PFSK-1 (cell line): ENCODE measurements at regions not wholly inside any gene's neighbourhood (a gene's known extent, or its start where the extent isn't known, plus 50 kb on each side); places are given as distances from the start of the nearest gene placed in this dataset.

Experiments used
- POLR2AphosphoS5 ChIP-seq: IDR thresholded peaks from 2 replicates; pipeline ENCODE4 v1.6.1; 2012; ENCODE audit warnings: low read depth, mild to moderate bottlenecking, control low read depth, low read length, moderate library complexity
- SIN3A ChIP-seq: IDR thresholded peaks from 2 replicates; pipeline ENCODE4 v1.6.1; 2012; ENCODE audit warnings: mild to moderate bottlenecking, low read length, moderate library complexity, borderline replicate concordance; ENCODE audit not compliant: insufficient read depth
- TAF1 ChIP-seq: IDR thresholded peaks from 2 replicates; pipeline ENCODE4 v1.6.1; 2012; ENCODE audit warnings: low read length, control low read depth, borderline replicate concordance; ENCODE audit not compliant: insufficient read depth
- TF ChIP-seq, protein P1 (sequence below), 2 experiments: IDR thresholded peaks; 2 replicates each; pipeline versions ENCODE4 v1.6.1 to v1.8.0; 2011 to 2012; ENCODE audit warnings: low read depth in 2 of 2, low read length in 2 of 2, control low read depth in 1 of 2, inconsistent platforms in 1 of 2, mild to moderate bottlenecking in 1 of 2, moderate library complexity in 1 of 2; ENCODE audit not compliant: insufficient read depth in 1 of 2

DNA sequence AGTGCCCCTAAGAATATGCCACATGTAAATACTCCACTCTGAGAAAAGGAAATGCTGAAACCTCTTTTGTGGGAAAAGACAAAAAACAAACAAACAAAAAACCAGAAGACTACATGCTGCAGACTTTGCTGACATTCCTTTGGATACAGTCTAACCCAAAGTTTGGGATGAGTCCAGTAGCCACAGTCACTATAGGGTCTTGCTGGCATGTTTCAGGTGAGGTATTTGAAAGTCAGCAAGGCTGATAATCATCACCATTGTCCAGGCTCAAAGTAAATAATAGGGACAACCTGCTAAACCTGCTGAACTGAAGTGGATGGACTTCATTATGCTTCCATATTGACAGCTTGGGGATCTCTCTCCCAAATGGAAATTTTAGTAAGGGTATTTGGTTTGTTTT, 1087.0 kb upstream of the LRRTM3 start:
- TF ChIP-seq, protein P1, sequence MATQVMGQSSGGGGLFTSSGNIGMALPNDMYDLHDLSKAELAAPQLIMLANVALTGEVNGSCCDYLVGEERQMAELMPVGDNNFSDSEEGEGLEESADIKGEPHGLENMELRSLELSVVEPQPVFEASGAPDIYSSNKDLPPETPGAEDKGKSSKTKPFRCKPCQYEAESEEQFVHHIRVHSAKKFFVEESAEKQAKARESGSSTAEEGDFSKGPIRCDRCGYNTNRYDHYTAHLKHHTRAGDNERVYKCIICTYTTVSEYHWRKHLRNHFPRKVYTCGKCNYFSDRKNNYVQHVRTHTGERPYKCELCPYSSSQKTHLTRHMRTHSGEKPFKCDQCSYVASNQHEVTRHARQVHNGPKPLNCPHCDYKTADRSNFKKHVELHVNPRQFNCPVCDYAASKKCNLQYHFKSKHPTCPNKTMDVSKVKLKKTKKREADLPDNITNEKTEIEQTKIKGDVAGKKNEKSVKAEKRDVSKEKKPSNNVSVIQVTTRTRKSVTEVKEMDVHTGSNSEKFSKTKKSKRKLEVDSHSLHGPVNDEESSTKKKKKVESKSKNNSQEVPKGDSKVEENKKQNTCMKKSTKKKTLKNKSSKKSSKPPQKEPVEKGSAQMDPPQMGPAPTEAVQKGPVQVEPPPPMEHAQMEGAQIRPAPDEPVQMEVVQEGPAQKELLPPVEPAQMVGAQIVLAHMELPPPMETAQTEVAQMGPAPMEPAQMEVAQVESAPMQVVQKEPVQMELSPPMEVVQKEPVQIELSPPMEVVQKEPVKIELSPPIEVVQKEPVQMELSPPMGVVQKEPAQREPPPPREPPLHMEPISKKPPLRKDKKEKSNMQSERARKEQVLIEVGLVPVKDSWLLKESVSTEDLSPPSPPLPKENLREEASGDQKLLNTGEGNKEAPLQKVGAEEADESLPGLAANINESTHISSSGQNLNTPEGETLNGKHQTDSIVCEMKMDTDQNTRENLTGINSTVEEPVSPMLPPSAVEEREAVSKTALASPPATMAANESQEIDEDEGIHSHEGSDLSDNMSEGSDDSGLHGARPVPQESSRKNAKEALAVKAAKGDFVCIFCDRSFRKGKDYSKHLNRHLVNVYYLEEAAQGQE (IDR thresholded peaks at IDR 0.05; ENCODE audit: insufficient read depth in 1 of 2, low read depth in 2 of 2, low read length in 2 of 2) = no peak
- no peak for TF ChIP-seq POLR2AphosphoS5
- TF ChIP-seq TAF1 = no peak
- TF ChIP-seq SIN3A = no peak
